Sigmoid colon (tissue), 4 donors: ENCODE measurements at regions not wholly inside any gene's neighbourhood (a gene's known extent, or its start where the extent isn't known, plus 50 kb on each side); places are given as distances from the start of the nearest gene placed in this dataset.

Experiments used
- EP300 ChIP-seq, 4 donors: sonication (generic); formaldehyde crosslinking; IDR thresholded peaks; one replicate each; pipeline ENCODE4 v1.6.1; 2017; ENCODE audit warnings: antibody characterized with exemption in 4 of 4
- POLR2A ChIP-seq, 2 donors: fragments of 450-650 bp; IDR thresholded peaks; one replicate each; pipeline ENCODE4 v1.6.1; 2016; ENCODE audit warnings: antibody characterized with exemption in 2 of 2, mild to moderate bottlenecking in 2 of 2, moderate library complexity in 2 of 2
- POLR2AphosphoS5 ChIP-seq, 4 donors: sonication (generic); formaldehyde crosslinking; IDR thresholded peaks; one replicate each; pipeline ENCODE4 v1.6.1; 2017; ENCODE audit warnings: antibody characterized with exemption in 4 of 4
- TF ChIP-seq, protein P1 (sequence below), 4 experiments: fragments of 450-650 bp in 3 of 4; fragments of 200-600 bp in 1 of 4; IDR thresholded peaks; one replicate each; pipeline ENCODE4 v1.5.1; 2016 to 2019; ENCODE audit warnings: antibody characterized with exemption in 4 of 4, mild to moderate bottlenecking in 3 of 4, moderate library complexity in 2 of 4

DNA sequence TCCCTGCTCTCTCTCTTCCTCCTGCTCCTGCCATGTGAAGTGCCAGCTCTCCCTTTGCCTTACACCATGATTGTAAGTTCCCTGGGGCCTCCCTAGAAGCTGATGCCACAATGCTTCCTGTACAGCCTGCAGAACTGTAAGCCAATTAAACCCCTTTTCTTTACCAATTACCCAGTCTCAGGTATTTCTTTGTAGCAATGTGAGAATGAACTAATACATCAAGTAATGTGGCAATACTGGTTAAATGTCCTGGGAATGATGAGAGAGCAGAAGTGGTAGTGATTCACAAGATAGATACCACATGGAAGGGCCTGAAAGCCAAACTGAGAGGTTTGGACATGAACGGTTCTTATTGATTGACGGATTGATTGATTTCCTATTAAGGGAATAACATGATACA lies 62.6 kb upstream of the IL12B start:
- TF ChIP-seq, protein P1, sequence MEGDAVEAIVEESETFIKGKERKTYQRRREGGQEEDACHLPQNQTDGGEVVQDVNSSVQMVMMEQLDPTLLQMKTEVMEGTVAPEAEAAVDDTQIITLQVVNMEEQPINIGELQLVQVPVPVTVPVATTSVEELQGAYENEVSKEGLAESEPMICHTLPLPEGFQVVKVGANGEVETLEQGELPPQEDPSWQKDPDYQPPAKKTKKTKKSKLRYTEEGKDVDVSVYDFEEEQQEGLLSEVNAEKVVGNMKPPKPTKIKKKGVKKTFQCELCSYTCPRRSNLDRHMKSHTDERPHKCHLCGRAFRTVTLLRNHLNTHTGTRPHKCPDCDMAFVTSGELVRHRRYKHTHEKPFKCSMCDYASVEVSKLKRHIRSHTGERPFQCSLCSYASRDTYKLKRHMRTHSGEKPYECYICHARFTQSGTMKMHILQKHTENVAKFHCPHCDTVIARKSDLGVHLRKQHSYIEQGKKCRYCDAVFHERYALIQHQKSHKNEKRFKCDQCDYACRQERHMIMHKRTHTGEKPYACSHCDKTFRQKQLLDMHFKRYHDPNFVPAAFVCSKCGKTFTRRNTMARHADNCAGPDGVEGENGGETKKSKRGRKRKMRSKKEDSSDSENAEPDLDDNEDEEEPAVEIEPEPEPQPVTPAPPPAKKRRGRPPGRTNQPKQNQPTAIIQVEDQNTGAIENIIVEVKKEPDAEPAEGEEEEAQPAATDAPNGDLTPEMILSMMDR (IDR thresholded peaks at IDR 0.05) = no peak
- TF ChIP-seq POLR2A (IDR thresholded peaks at IDR 0.05) (no peak), POLR2AphosphoS5 (IDR thresholded peaks at IDR 0.05) (no peak), EP300 (IDR thresholded peaks at IDR 0.05) (no peak)
